K562 (cell line): ENCODE measurements at regions not wholly inside any gene's neighbourhood (a gene's known extent, or its start where the extent isn't known, plus 50 kb on each side); places are given as distances from the start of the nearest gene placed in this dataset.

Source experiments
- ATAC-seq: fragments of 200-7000 bp; cut with Tn5 transposase; 3 replicates; pipeline ENCODE4 v1.9.1; 2020; ENCODE audit warnings: moderate library complexity
- BruUV-seq: library from RNA; stranded (reverse); fragments of 400-500 nt; replicated peaks from 2 replicates; lab custom pipeline; 2021; lab: Mats Ljungman, UMichigan
- CTCF ChIA-PET: fragments of 300-600 bp; formaldehyde crosslinking; extraction: SDS; loops from one replicate; lab custom pipeline; 2021; ENCODE audit warnings: low intra/inter-chr PET ratio; lab: Yijun Ruan, JAX
- POLR2A ChIA-PET: fragments of 300-600, 350-650 bp; sonication (Branson Sonifier 250); formaldehyde crosslinking; extraction: SDS; loops from one replicate; lab custom pipeline; 2021; ENCODE audit warnings: antibody characterized with exemption, inconsistent platforms; lab: Yijun Ruan, JAX
- DNase-seq, 4 experiments: peaks; one replicate each; pipeline versions ENCODE4 v3.0.0 to v3.0.0-alpha.2; 2011 to 2018; ENCODE audit warnings: low spot score in 3 of 4, mixed read lengths in 3 of 4; ENCODE audit errors: extremely low read depth in 1 of 4
- FAIRE-seq: peaks from 2 replicates; lab custom pipeline; 2011; peaks lifted over from hg19 to GRCh38; lab: Jason Lieb, UNC
- H2AFZ ChIP-seq: 2 replicates; pipeline ENCODE4 v1.6.0; 2011; ENCODE audit warnings: low read depth, low read length, control low read depth, inconsistent platforms
- H3K27ac ChIP-seq: fragments of 200-600 bp; 3 replicates; pipeline ENCODE4 v1.8.0; 2011; ENCODE audit warnings: low read depth, mild to moderate bottlenecking, control low read depth, inconsistent platforms, low read length, moderate library complexity, mixed read lengths; ENCODE audit errors: extremely low read depth
- H3K27me3 ChIP-seq, 2 experiments: fragments of 300-600 bp in 1 of 2; 2 replicates in 1 of 2; 3 replicates in 1 of 2; pipeline versions ENCODE4 v1.6.0 to v1.8.0; 2011; ENCODE audit warnings: inconsistent platforms in 2 of 2, low read length in 2 of 2, mild to moderate bottlenecking in 1 of 2, mixed read lengths in 1 of 2, moderate library complexity in 1 of 2; ENCODE audit not compliant: control insufficient read depth in 2 of 2, insufficient read depth in 2 of 2
- H3K36me3 ChIP-seq: fragments of 300-600 bp; 3 replicates; pipeline ENCODE4 v1.8.0; 2011; ENCODE audit warnings: mild to moderate bottlenecking, low read length, inconsistent platforms; ENCODE audit not compliant: control insufficient read depth, insufficient read depth
- H3K4me1 ChIP-seq, 2 experiments: fragments of 200-600 bp in 1 of 2; replicated peaks in 1 of 2; 2 replicates in 1 of 2; 3 replicates in 1 of 2; pipeline versions ENCODE4 v1.5.1 to v1.8.0; 2011; ENCODE audit warnings: inconsistent platforms in 2 of 2, low read length in 2 of 2, mild to moderate bottlenecking in 1 of 2, mixed read lengths in 1 of 2, moderate library complexity in 1 of 2; ENCODE audit not compliant: control insufficient read depth in 2 of 2, insufficient read depth in 2 of 2
- H3K4me2 ChIP-seq: 2 replicates; pipeline ENCODE4 v1.6.1; 2011; ENCODE audit warnings: low read length, control low read depth, inconsistent platforms, mixed read lengths; ENCODE audit not compliant: insufficient read depth
- H3K4me3 ChIP-seq: fragments of 200-600 bp; sonication (generic), shearing (Covaris generic); 2 replicates; pipeline ENCODE4 v1.5.1; 2016; ENCODE audit warnings: control low read depth, inconsistent platforms
- H3K79me2 ChIP-seq: fragments of 200-600 bp; 3 replicates; pipeline ENCODE4 v1.8.0; 2011; ENCODE audit warnings: low read length, inconsistent platforms; ENCODE audit not compliant: control insufficient read depth, insufficient read depth
- H3K9ac ChIP-seq, 2 experiments: 2 replicates each; pipeline versions ENCODE4 v1.6.0 to v1.6.1; 2011; ENCODE audit warnings: low read depth in 2 of 2, low read length in 2 of 2, control low read depth in 1 of 2, inconsistent platforms in 1 of 2, mild to moderate bottlenecking in 1 of 2, mixed read lengths in 1 of 2; ENCODE audit not compliant: insufficient read depth in 1 of 2
- H3K9me1 ChIP-seq: one replicate; pipeline ENCODE4 v1.6.0; 2011; ENCODE audit warnings: inconsistent platforms, mild to moderate bottlenecking, low read length, moderate library complexity; ENCODE audit not compliant: control insufficient read depth, insufficient read depth
- H3K9me3 ChIP-seq: replicated peaks from 2 replicates; pipeline ENCODE4 v1.5.1; 2011; ENCODE audit warnings: low read depth, low read length, inconsistent platforms; ENCODE audit not compliant: control insufficient read depth, insufficient read depth
- H4K20me1 ChIP-seq: replicated peaks from 2 replicates; pipeline ENCODE4 v1.6.1; 2011; ENCODE audit warnings: low read length, inconsistent platforms, mixed read lengths; ENCODE audit not compliant: control insufficient read depth, insufficient read depth
- BHLHE40 ChIP-seq: IDR thresholded peaks from 2 replicates; pipeline ENCODE4 v1.6.1; 2011; ENCODE audit warnings: low read length, improper control_type of control experiment
- CBX5 ChIP-seq: IDR thresholded peaks from 2 replicates; pipeline ENCODE4 v1.6.1; 2014; ENCODE audit warnings: low read depth, borderline replicate concordance
- DPF2 ChIP-seq: fragments of 450-650 bp; IDR thresholded peaks from 2 replicates; pipeline ENCODE4 v1.6.1; 2016
- POLR2A ChIP-seq: fragments of 450-650 bp; conservative IDR thresholded peaks from 2 replicates; pipeline ENCODE4 v1.6.1; 2016
- ZEB2 ChIP-seq: fragments of 450-650 bp; IDR thresholded peaks from 2 replicates; pipeline ENCODE4 v1.6.1; 2016
- ZNF184 ChIP-seq: sonication (generic); formaldehyde crosslinking; IDR thresholded peaks from 2 replicates; pipeline ENCODE4 v1.5.0; 2020; ENCODE audit warnings: missing genetic modification reagents
- ZNF449 ChIP-seq: fragments of 250-450 bp; sonication (Bioruptor Pico); IDR thresholded peaks from 2 replicates; pipeline ENCODE4 v1.8.0; 2022; ENCODE audit warnings: moderate library complexity, mild to moderate bottlenecking, inconsistent platforms
- WGBS: fragments of 100-300 bp; shearing (Covaris generic); methylation state at CpG from one replicate; pipeline ENCODE4 v1.1.6; 2016; ENCODE audit warnings: low coverage, mixed read lengths; ENCODE audit not compliant: insufficient coverage; ENCODE audit errors: missing lambda C conversion rate; 5-methylcytosine and 5-hydroxymethylcytosine counted together
- in situ Hi-C: fragments of 300-500 bp; cut with MboI; formaldehyde crosslinking; loops from 4 replicates; pipeline ENCODE4 v1.15.0; 2018; ENCODE audit warnings: inconsistent platforms, mixed read lengths
- intact Hi-C: fragments of 100-400 bp; cut with micrococcal nuclease; formaldehyde crosslinking; loops from 2 replicates; pipeline ENCODE4 v1.14.2; 2022
- TF ChIP-seq, protein P1 (sequence below): sonication (generic); formaldehyde crosslinking; IDR thresholded peaks from 2 replicates; pipeline ENCODE4 v1.8.0; 2023; ENCODE audit warnings: mild to moderate bottlenecking, missing genetic modification reagents

DNA sequence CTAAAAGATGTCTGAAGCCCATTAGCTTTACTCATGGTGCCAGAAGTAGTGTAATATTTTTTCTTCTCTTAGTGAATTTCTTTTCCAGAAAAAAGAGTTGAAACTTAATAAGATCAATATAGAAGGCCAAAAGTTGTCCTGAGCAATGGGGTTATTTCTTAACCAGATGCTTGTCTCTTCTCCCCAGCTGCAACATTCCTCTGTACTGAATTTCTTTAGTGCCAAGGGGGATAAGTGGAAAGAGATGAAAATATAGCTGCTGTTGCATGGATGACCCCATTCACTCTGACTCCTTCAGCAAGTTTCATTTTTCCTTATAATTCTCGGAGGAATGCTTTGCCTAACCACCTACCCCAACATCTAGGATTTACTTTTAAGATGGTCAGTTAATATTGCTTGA, 675.0 kb downstream of the USP25 start:
- 0% methylated on average over 1 of the region's 1 CpG for WGBS
- TF ChIP-seq CBX5 (no peak), DPF2 (no peak), ZEB2 (no peak), ZNF184 (CRISPR knock-in tag) (no peak), POLR2A (no peak), ZNF449 (no peak), BHLHE40 (no peak)
- TF ChIP-seq, protein P1, sequence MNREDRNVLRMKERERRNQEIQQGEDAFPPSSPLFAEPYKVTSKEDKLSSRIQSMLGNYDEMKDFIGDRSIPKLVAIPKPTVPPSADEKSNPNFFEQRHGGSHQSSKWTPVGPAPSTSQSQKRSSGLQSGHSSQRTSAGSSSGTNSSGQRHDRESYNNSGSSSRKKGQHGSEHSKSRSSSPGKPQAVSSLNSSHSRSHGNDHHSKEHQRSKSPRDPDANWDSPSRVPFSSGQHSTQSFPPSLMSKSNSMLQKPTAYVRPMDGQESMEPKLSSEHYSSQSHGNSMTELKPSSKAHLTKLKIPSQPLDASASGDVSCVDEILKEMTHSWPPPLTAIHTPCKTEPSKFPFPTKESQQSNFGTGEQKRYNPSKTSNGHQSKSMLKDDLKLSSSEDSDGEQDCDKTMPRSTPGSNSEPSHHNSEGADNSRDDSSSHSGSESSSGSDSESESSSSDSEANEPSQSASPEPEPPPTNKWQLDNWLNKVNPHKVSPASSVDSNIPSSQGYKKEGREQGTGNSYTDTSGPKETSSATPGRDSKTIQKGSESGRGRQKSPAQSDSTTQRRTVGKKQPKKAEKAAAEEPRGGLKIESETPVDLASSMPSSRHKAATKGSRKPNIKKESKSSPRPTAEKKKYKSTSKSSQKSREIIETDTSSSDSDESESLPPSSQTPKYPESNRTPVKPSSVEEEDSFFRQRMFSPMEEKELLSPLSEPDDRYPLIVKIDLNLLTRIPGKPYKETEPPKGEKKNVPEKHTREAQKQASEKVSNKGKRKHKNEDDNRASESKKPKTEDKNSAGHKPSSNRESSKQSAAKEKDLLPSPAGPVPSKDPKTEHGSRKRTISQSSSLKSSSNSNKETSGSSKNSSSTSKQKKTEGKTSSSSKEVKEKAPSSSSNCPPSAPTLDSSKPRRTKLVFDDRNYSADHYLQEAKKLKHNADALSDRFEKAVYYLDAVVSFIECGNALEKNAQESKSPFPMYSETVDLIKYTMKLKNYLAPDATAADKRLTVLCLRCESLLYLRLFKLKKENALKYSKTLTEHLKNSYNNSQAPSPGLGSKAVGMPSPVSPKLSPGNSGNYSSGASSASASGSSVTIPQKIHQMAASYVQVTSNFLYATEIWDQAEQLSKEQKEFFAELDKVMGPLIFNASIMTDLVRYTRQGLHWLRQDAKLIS (CRISPR knock-in tag): no peak
- Histone ChIP-seq H3K79me2 (no peaks in the 10 kb centered on the region), H3K9ac (no peak overlapping the region), H3K9me3 (no peaks in the 10 kb centered on the region), H3K4me1 (no peaks in the 10 kb centered on the region), H3K4me2 (no peak overlapping the region), H3K27me3 (no peaks in the 10 kb centered on the region), H2AFZ (no peak overlapping the region), H4K20me1 (no peaks in the 10 kb centered on the region), H3K36me3 (no peaks in the 10 kb centered on the region), H3K9me1 (no peaks in the 10 kb centered on the region), H3K4me3 (no peak overlapping the region), H3K27ac (no peak overlapping the region)
- ChIA-PET POLR2A (no interaction called here), CTCF (no interaction called here)
- in situ Hi-C loops: no loop called here
- ATAC-seq (no peak), DNase-seq (no peak), FAIRE-seq (no peak)
- no TSS peak for BruUV-seq
- intact Hi-C loops: no loop called here
